IMR-90 (cell line): ENCODE measurements at regions not wholly inside any gene's neighbourhood (a gene's known extent, or its start where the extent isn't known, plus 50 kb on each side); places are given as distances from the start of the nearest gene placed in this dataset.

Experiments
- ATAC-seq: fragments of 200-7000 bp; cut with Tn5 transposase; 2 replicates; pipeline ENCODE4 v1.9.1; 2020; ENCODE audit warnings: low read depth, mild to moderate bottlenecking, moderate library complexity
- BruUV-seq: library from RNA; stranded (reverse); fragments of 400-500 nt; replicated peaks from 2 replicates; lab custom pipeline; 2021; lab: Mats Ljungman, UMichigan
- CTCF ChIA-PET: fragments of 300-600 bp; formaldehyde crosslinking; extraction: SDS; loops from one replicate; lab custom pipeline; 2021; ENCODE audit warnings: antibody characterized with exemption; lab: Yijun Ruan, JAX
- POLR2A ChIA-PET: fragments of 300-600 bp; sonication (Branson Sonifier 250); formaldehyde crosslinking; loops from one replicate; lab custom pipeline; 2022; ENCODE audit warnings: antibody characterized with exemption; ENCODE audit not compliant: unreplicated experiment; lab: Charles Lee
- DNase-seq: peaks from one replicate; pipeline ENCODE4 v3.0.0; 2013
- H2AFZ ChIP-seq: replicated peaks from 2 replicates; pipeline ENCODE3; 2013; ENCODE audit warnings: low read length, mild to moderate bottlenecking; ENCODE audit not compliant: poor library complexity
- H2AK5ac ChIP-seq: 2 replicates; pipeline ENCODE4 v1.6.1; 2013; ENCODE audit warnings: low read depth, low read length, inconsistent platforms
- H2AK9ac ChIP-seq: replicated peaks from 2 replicates; pipeline ENCODE3; 2013; ENCODE audit warnings: mild to moderate bottlenecking, low read depth, low read length, moderate library complexity; ENCODE audit not compliant: poor library complexity
- H2BK120ac ChIP-seq: 2 replicates; pipeline ENCODE4 v1.6.1; 2013; ENCODE audit warnings: low read depth, low read length, inconsistent platforms
- H2BK15ac ChIP-seq: 3 replicates; pipeline ENCODE4 v1.6.1; 2013; ENCODE audit warnings: low read depth, low read length, inconsistent platforms
- H2BK20ac ChIP-seq: 2 replicates; pipeline ENCODE4 v1.6.1; 2013; ENCODE audit warnings: low read depth, mild to moderate bottlenecking, inconsistent platforms, low read length, moderate library complexity
- H2BK5ac ChIP-seq: 2 replicates; pipeline ENCODE4 v1.6.1; 2013; ENCODE audit warnings: mild to moderate bottlenecking, low read depth, low read length, inconsistent platforms; ENCODE audit not compliant: poor library complexity, severe bottlenecking
- H3K14ac ChIP-seq: replicated peaks from 2 replicates; pipeline ENCODE4 v1.6.1; 2013; ENCODE audit warnings: low read depth, low read length, inconsistent platforms
- H3K18ac ChIP-seq: 2 replicates; pipeline ENCODE4 v1.6.1; 2013; ENCODE audit warnings: low read depth, low read length, control low read depth
- H3K23ac ChIP-seq: 2 replicates; pipeline ENCODE4 v1.6.1; 2013; ENCODE audit warnings: low read depth, low read length, inconsistent platforms
- H3K27ac ChIP-seq: 2 replicates; pipeline ENCODE4 v1.5.1; 2013; ENCODE audit warnings: mild to moderate bottlenecking, control low read depth, low read length; ENCODE audit not compliant: insufficient read depth
- H3K27me3 ChIP-seq: 2 replicates; pipeline ENCODE4 v1.6.1; 2013; ENCODE audit warnings: low read length; ENCODE audit not compliant: control insufficient read depth, insufficient read depth
- H3K36me3 ChIP-seq: 2 replicates; pipeline ENCODE4 v1.6.1; 2013; ENCODE audit warnings: low read length, mixed read lengths; ENCODE audit not compliant: control insufficient read depth, insufficient read depth
- H3K4ac ChIP-seq: 2 replicates; pipeline ENCODE4 v1.6.1; 2013; ENCODE audit warnings: low read depth, low read length, inconsistent platforms
- H3K4me1 ChIP-seq: 2 replicates; pipeline ENCODE4 v1.6.1; 2013; ENCODE audit warnings: low read length, mixed read lengths; ENCODE audit not compliant: control insufficient read depth, insufficient read depth
- H3K4me2 ChIP-seq: 2 replicates; pipeline ENCODE4 v1.6.1; 2013; ENCODE audit warnings: low read depth, mild to moderate bottlenecking, control low read depth, low read length, moderate library complexity
- H3K4me3 ChIP-seq: 2 replicates; pipeline ENCODE4 v1.5.1; 2013; ENCODE audit warnings: low read depth, mild to moderate bottlenecking, control low read depth, low read length, moderate library complexity; ENCODE audit not compliant: insufficient read depth
- H3K56ac ChIP-seq: 2 replicates; pipeline ENCODE4 v1.6.1; 2013; ENCODE audit warnings: low read length, inconsistent platforms; ENCODE audit not compliant: insufficient read depth; ENCODE audit errors: extremely low read depth
- H3K79me1 ChIP-seq, 2 experiments: 2 replicates each; pipeline ENCODE4 v1.6.1; 2013; ENCODE audit warnings: low read length in 2 of 2, inconsistent platforms in 1 of 2, low read depth in 1 of 2
- H3K9ac ChIP-seq: 2 replicates; pipeline ENCODE4 v1.6.1; 2013; ENCODE audit warnings: low read depth, low read length, control low read depth
- H3K9me1 ChIP-seq: 2 replicates; pipeline ENCODE4 v1.6.1; 2013; ENCODE audit warnings: low read length, inconsistent platforms; ENCODE audit not compliant: insufficient read depth
- H3K9me3 ChIP-seq: 2 replicates; pipeline ENCODE4 v1.6.1; 2013; ENCODE audit warnings: low read length; ENCODE audit not compliant: control insufficient read depth, insufficient read depth
- H4K20me1 ChIP-seq: 2 replicates; pipeline ENCODE4 v1.6.1; 2013; ENCODE audit warnings: low read length, inconsistent platforms; ENCODE audit not compliant: insufficient read depth
- H4K5ac ChIP-seq: 2 replicates; pipeline ENCODE4 v1.6.1; 2013; ENCODE audit warnings: mild to moderate bottlenecking, low read depth, low read length, control low read depth
- H4K8ac ChIP-seq, 2 experiments: 2 replicates each; pipeline ENCODE4 v1.6.1; 2013; ENCODE audit warnings: low read depth in 2 of 2, low read length in 2 of 2, control low read depth in 1 of 2, inconsistent platforms in 1 of 2
- H4K91ac ChIP-seq: 2 replicates; pipeline ENCODE4 v1.6.1; 2013; ENCODE audit warnings: low read depth, low read length, inconsistent platforms; ENCODE audit not compliant: insufficient read depth
- FOS ChIP-seq: fragments of 150-350 bp; IDR thresholded peaks from 2 replicates; pipeline ENCODE4 v1.6.1; 2016; ENCODE audit warnings: low read depth, low read length
- WGBS, 2 experiments: methylation state at CpG; one replicate each; pipeline versions ENCODE4 v1.1.5 to v1.1.7; 2013; ENCODE audit warnings: missing lambda C conversion rate in 2 of 2; ENCODE audit not compliant: insufficient read length in 1 of 2; ENCODE audit errors: extremely low coverage in 2 of 2; 5-methylcytosine and 5-hydroxymethylcytosine counted together
- dilution Hi-C: fragments of 300-500 bp; cut with HindIII; formaldehyde crosslinking; loops from one replicate; pipeline ENCODE4 v1.14.3; 2018; ENCODE audit warnings: low sequenced_read_pairs; ENCODE audit not compliant: unreplicated experiment
- in situ Hi-C: fragments of 300-500 bp; cut with MboI; formaldehyde crosslinking; loops from 3 replicates; pipeline ENCODE4 v1.14.3; 2019; ENCODE audit warnings: low sequenced_read_pairs, inconsistent platforms, mixed read lengths
- intact Hi-C: fragments of 100-400 bp; cut with micrococcal nuclease; formaldehyde crosslinking; loops from 2 replicates; pipeline ENCODE4 v1.10.0; 2022

- no CpG with 5 or more reads among the region's 4 CpGs for WGBS, 2 experiments
- no peaks in the 10 kb centered on the region for H4K20me1 ChIP-seq
- H3K36me3 ChIP-seq: no peaks in the 10 kb centered on the region
- H2BK120ac ChIP-seq: no peak overlapping the region
- ATAC-seq (no peak), DNase-seq (no peak)
- dilution Hi-C loops: no loop called here
- BruUV-seq: no TSS peak
- no peaks in the 10 kb centered on the region for H3K27me3 ChIP-seq
- no peak overlapping the region for H3K4ac ChIP-seq
- H3K4me1 ChIP-seq: no peaks in the 10 kb centered on the region
- H3K4me3 ChIP-seq: no peak overlapping the region
- H3K9ac ChIP-seq: no peak overlapping the region
- CTCF ChIA-PET: no interaction called here
- intact Hi-C loops: no loop called here
- H3K23ac ChIP-seq: no peak overlapping the region
- H3K9me1 ChIP-seq: no peaks in the 10 kb centered on the region
- H3K27ac ChIP-seq: no peak overlapping the region
- in situ Hi-C loops: no loop called here
- H2BK20ac ChIP-seq: no peak overlapping the region
- H3K9me3 ChIP-seq: peaks cover 4% of the 10 kb centered on the region; the same call in 1 of the 2 replicates
- no peak overlapping the region for H4K8ac ChIP-seq
- no peak overlapping the region for H3K18ac ChIP-seq
- H2AK5ac ChIP-seq: no peak overlapping the region
- no peak overlapping the region for H2AK9ac ChIP-seq
- POLR2A ChIA-PET: no interaction called here
- H3K4me2 ChIP-seq: no peak overlapping the region
- TF ChIP-seq FOS: no peak
- no peak overlapping the region for H2AFZ ChIP-seq
- no peak overlapping the region for H2BK15ac ChIP-seq
- H3K14ac ChIP-seq: no peak overlapping the region
- H4K91ac ChIP-seq: no peak overlapping the region
- no peaks in the 10 kb centered on the region for H3K79me1 ChIP-seq
- H2BK5ac ChIP-seq: no peak overlapping the region
- no peak overlapping the region for H3K56ac ChIP-seq
- no peak overlapping the region for H4K5ac ChIP-seq
Observed at GRCh38 chr4:18278244-18278643, 256.7 kb upstream of the LCORL start.
